ENCODE measurements at regions not wholly inside any gene's neighbourhood (a gene's known extent, or its start where the extent isn't known, plus 50 kb on each side); places are given as distances from the start of the nearest gene placed in this dataset.

DNA sequence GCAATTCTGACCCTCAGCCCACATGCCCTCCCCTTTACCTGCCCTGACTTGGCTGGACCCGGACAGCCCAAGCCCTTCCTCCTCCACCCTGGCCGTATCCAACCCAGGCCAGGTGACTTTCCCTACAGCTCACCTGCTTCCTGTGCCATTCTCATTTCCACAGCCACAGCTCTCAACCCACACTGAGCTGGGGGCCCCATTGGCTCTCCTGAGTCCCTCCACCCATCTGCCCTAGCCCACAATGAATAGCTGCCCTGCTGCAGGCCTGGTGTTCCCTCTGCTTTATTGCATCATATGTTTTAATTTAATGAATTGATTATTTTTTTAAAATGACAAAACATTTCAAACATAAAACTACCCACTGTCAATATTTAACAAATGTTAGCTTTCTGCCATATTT lies 118.5 kb upstream of the BACH2 start:
- TF ChIP-seq MYC (IDR thresholded peaks at IDR 0.05; ENCODE audit: low read depth, low read length) (no peak), POLR2A (IDR thresholded peaks at IDR 0.05; ENCODE audit: extremely low read depth, insufficient read length) (no peak)
- TF ChIP-seq, protein P1, sequence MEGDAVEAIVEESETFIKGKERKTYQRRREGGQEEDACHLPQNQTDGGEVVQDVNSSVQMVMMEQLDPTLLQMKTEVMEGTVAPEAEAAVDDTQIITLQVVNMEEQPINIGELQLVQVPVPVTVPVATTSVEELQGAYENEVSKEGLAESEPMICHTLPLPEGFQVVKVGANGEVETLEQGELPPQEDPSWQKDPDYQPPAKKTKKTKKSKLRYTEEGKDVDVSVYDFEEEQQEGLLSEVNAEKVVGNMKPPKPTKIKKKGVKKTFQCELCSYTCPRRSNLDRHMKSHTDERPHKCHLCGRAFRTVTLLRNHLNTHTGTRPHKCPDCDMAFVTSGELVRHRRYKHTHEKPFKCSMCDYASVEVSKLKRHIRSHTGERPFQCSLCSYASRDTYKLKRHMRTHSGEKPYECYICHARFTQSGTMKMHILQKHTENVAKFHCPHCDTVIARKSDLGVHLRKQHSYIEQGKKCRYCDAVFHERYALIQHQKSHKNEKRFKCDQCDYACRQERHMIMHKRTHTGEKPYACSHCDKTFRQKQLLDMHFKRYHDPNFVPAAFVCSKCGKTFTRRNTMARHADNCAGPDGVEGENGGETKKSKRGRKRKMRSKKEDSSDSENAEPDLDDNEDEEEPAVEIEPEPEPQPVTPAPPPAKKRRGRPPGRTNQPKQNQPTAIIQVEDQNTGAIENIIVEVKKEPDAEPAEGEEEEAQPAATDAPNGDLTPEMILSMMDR (IDR thresholded peaks at IDR 0.05; ENCODE audit: low read depth, low read length) = no peak
- TF ChIP-seq, protein P2, sequence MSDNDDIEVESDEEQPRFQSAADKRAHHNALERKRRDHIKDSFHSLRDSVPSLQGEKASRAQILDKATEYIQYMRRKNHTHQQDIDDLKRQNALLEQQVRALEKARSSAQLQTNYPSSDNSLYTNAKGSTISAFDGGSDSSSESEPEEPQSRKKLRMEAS (IDR thresholded peaks at IDR 0.05; ENCODE audit: low read depth, low read length) = no peak
- DNase-seq (ENCODE audit: low read depth) = no peak
- H3K4me3 ChIP-seq (ENCODE audit: low read depth, low read length) = no peak overlapping the region

DNA sequence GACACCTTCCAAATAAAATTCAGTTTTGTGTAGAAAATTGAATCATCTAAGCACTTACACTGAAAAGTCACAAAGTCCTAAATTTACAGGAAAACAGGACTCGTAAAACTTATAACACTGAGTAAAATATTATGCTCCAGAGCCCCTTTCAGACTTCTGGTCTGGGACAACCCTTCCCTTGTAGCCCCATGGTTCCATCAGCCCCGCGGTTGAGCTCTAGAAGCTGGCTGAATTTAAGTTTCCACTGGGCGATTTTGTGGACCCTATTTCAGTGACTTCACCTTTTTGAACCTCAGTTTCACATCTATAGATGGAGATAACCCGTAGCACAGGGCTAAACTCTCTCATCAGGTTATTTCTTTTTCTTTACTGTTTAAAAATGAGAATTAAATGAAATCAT lies 117.7 kb upstream of the BACH2 start:
- TF ChIP-seq, protein P2 (IDR thresholded peaks at IDR 0.05; ENCODE audit: low read depth, low read length) = no peak
- no peak for TF ChIP-seq MYC (IDR thresholded peaks at IDR 0.05; ENCODE audit: low read depth, low read length)
- TF ChIP-seq, protein P1 (IDR thresholded peaks at IDR 0.05; ENCODE audit: low read depth, low read length) = no peak
- no peak for TF ChIP-seq POLR2A (IDR thresholded peaks at IDR 0.05; ENCODE audit: extremely low read depth, insufficient read length)
- no peak overlapping the region for H3K4me3 ChIP-seq (ENCODE audit: low read depth, low read length)
- no peak for DNase-seq (ENCODE audit: low read depth)

DNA sequence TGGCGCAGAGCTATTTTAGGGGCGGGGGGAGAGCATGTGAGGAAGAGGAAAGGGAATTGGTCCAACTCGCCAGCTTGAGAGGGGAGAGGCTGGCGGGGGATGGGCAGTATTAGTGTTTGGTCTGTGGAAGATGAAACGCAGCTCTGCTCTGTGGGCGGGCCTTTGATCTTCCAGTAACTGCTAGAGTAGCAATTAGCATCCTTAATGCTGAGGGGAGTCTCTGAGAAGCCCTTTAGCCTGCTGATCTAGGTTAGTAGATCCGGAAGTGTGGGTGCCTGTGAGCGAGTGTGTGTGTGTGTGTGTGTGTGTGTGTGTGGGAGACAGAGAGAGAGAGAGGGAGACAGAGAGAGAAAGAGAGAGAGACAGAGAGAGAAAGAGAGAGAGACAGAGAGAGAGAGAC lies 117.2 kb upstream of the BACH2 start:
- H3K4me3 ChIP-seq (ENCODE audit: low read depth, low read length) = no peak overlapping the region
- no peak for DNase-seq (ENCODE audit: low read depth)

DNA sequence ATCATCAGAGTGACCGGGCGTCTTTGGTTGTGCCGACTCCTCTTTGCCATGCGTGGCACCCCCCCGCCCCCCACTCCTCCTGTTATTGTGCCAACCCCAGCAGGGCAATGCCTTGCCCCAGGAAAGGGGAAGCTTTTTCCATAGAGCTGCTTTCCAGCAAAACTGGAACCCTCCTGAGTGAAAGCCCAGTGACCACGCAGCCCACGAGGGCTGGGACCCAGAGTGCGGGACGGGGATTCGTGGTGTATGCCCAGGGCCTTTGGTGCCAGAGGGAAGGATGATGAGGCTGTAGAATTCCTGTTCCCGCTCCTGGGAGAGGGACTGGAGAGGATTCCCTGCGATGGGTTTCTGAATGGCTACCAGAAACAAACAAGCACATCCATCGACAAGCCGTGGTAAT lies 116.8 kb upstream of the BACH2 start:
- TF ChIP-seq, protein P1 (IDR thresholded peaks at IDR 0.05; ENCODE audit: low read depth, low read length) = no peak
- TF ChIP-seq, protein P2 (IDR thresholded peaks at IDR 0.05; ENCODE audit: low read depth, low read length) = no peak
- TF ChIP-seq MYC (IDR thresholded peaks at IDR 0.05; ENCODE audit: low read depth, low read length) = no peak
- TF ChIP-seq POLR2A (IDR thresholded peaks at IDR 0.05; ENCODE audit: extremely low read depth, insufficient read length) = no peak
- H3K4me3 ChIP-seq (ENCODE audit: low read depth, low read length) = no peak overlapping the region

More for the DNA sequence above, 117.2 kb upstream of the BACH2 start:
- TF ChIP-seq, protein P1 (IDR thresholded peaks at IDR 0.05; ENCODE audit: low read depth, low read length) = no peak
- TF ChIP-seq MYC (IDR thresholded peaks at IDR 0.05; ENCODE audit: low read depth, low read length) = no peak
- TF ChIP-seq POLR2A (IDR thresholded peaks at IDR 0.05; ENCODE audit: extremely low read depth, insufficient read length) = no peak
- TF ChIP-seq, protein P2 (IDR thresholded peaks at IDR 0.05; ENCODE audit: low read depth, low read length) = no peak

DNA sequence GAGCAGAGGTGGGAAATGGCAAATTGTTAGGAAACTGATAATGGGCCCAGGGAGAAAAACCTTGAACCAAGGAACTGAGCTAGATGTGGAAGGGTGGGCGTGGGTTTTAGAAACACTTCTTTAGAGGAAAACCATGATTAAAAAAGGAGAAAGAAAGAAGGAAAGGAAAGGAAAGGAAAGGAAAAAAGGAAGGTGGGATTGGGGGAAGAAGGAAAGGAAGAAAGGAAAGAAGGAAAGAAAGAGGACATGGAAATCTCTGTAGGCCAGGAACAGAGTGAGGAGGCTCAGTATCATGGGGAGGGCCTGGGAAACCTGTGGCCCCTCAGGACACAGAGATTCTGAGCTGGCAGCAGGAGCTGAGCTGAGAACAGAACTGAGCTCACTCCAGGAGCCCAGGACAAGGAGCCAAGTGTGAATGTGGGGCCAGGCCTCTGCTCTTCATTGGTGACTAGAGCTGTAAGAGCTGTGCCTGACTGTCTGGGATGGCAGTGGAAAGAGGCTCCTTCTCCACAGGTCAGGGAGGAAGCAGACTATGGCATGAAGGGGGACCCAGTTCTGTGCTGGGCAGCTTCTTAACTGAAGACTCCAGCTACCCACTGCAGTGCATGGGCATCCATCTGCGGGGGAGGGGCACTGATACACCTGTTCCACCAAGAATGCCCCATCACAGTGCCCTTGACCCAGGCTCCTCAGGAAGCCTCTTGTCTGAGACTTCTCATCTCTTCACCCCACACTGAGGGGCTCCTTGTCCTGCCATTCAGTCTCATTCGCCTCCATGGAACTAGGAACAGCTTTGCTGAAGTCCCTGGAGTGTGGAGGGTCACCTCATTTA lies 116.1 kb upstream of the BACH2 start:
- no peak for DNase-seq (ENCODE audit: low read depth)
- TF ChIP-seq POLR2A (IDR thresholded peaks at IDR 0.05; ENCODE audit: extremely low read depth, insufficient read length) = no peak
- TF ChIP-seq, protein P2 (IDR thresholded peaks at IDR 0.05; ENCODE audit: low read depth, low read length) = no peak
- TF ChIP-seq, protein P1 (IDR thresholded peaks at IDR 0.05; ENCODE audit: low read depth, low read length) = no peak
- TF ChIP-seq MYC (IDR thresholded peaks at IDR 0.05; ENCODE audit: low read depth, low read length) = no peak
- H3K4me3 ChIP-seq (ENCODE audit: low read depth, low read length) = no peak overlapping the region

More for the DNA sequence above, 116.8 kb upstream of the BACH2 start:
- no peak for DNase-seq (ENCODE audit: low read depth)
